GM13976 (cell line): ENCODE measurements at regions not wholly inside any gene's neighbourhood (a gene's known extent, or its start where the extent isn't known, plus 50 kb on each side); places are given as distances from the start of the nearest gene placed in this dataset.

Source experiments
- DNase-seq: peaks from one replicate; pipeline ENCODE4 v3.0.0; 2012; ENCODE audit warnings: low spot score
- in situ Hi-C: fragments of 300-500 bp; cut with MboI; formaldehyde crosslinking; loops from one replicate; pipeline ENCODE4 v1.12.0; 2022; ENCODE audit warnings: low sequenced_read_pairs, mixed read lengths, inconsistent platforms; ENCODE audit not compliant: unreplicated experiment
- TF ChIP-seq, protein P1 (sequence below): IDR thresholded peaks from 2 replicates; pipeline ENCODE4 v1.5.1; 2012; ENCODE audit warnings: borderline replicate concordance, mild to moderate bottlenecking; ENCODE audit not compliant: insufficient read depth; ENCODE audit errors: extremely low read depth, missing control alignments, control extremely low read depth

DNA sequence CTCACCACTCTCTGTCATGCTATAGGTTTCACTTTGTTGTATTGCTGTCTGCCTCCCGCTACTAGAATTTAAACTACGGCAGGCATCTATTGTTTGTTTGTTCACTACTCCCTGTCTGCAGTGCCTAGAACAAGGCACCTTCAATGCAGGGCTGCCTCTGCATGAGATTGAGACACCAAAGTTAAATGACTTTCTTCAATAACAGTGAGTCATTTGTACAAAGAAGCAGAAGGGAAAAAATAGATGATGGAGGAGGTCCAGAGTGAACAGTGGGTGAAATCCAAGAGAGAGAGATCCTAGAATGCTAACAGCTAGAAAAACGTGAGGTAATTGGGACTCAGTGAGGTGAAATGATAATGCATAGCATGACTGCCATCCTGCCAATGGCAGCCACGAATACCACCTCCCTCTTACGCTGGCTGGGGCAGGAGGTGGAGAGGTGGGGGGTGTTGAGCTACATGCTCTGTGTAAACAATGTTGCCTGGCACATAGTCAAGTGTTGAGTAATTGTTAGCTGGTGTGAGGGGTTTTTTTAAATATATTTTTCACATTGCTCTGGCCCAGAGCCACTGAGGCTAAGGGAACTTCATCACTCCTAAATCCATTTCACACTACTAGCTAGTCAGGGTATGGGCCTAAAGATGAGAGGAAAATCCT lies 367.6 kb downstream of the RPS29 start:
- DNase-seq, result no peak
- TF ChIP-seq, protein P1, sequence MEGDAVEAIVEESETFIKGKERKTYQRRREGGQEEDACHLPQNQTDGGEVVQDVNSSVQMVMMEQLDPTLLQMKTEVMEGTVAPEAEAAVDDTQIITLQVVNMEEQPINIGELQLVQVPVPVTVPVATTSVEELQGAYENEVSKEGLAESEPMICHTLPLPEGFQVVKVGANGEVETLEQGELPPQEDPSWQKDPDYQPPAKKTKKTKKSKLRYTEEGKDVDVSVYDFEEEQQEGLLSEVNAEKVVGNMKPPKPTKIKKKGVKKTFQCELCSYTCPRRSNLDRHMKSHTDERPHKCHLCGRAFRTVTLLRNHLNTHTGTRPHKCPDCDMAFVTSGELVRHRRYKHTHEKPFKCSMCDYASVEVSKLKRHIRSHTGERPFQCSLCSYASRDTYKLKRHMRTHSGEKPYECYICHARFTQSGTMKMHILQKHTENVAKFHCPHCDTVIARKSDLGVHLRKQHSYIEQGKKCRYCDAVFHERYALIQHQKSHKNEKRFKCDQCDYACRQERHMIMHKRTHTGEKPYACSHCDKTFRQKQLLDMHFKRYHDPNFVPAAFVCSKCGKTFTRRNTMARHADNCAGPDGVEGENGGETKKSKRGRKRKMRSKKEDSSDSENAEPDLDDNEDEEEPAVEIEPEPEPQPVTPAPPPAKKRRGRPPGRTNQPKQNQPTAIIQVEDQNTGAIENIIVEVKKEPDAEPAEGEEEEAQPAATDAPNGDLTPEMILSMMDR, result no peak
- in situ Hi-C loops, result no loop called here

DNA sequence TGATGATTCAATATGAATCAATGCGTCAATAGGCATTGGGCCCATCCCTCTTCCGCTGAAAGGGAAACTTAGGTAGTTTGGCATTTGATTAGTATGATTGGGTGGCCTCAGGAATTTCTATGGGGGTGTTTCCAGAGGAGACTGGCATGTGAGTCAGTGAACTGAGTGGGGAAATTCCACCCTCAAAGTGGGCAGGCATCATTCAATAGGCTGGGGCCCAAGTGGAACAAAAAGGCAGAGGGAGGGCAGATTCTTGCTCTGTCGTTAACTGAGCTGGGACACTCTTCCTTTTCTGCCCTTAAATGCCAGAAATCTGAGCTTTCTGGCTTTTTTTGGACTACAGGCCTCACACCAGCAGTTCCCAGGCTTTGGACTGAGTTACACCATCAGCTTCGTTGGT lies 373.5 kb downstream of the RPS29 start:
- TF ChIP-seq, protein P1, result no peak
- no peak for DNase-seq
- in situ Hi-C loops, result no loop called here

DNA sequence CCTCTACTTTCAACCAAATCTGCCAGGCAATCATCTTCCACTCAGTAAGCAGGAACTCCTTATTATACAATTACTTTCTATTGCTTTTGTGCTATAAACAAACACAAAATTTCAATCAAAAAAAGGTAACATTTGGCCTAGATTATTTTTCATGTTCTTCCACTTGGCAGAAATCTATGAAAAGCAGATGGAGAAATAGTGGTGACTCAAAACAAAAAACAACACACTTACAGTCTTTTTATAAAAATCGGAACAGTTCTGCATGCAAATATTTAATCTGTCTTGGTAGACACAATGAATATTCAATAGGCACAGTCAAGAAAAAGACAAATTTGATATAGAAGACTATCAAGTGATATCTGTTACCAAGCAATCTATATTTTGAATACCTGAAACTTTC lies 376.8 kb downstream of the RPS29 start:
- TF ChIP-seq, protein P1, result no peak
- in situ Hi-C loops, result no loop called here
- no peak for DNase-seq

DNA sequence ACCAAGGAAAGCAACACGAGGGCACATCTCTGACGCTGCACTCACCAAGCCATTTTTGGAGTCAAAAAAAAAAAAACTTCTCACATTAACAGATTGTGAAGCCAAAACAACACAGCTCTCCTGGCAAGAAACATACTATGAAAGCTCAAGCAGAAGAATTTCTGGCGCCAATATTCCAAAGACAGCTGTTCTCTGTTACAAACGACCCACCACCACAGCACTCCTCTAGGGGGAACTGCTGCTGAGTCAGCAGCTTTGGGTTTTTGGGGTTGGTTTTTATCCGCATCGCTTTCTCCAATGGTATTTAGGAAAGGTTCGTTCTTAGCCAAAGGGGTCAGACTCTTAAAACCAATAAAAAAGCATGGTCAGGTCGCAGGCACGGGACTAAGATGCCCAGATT lies 379.4 kb downstream of the RPS29 start:
- TF ChIP-seq, protein P1, result no peak
- no peak for DNase-seq
- in situ Hi-C loops, result no loop called here

DNA sequence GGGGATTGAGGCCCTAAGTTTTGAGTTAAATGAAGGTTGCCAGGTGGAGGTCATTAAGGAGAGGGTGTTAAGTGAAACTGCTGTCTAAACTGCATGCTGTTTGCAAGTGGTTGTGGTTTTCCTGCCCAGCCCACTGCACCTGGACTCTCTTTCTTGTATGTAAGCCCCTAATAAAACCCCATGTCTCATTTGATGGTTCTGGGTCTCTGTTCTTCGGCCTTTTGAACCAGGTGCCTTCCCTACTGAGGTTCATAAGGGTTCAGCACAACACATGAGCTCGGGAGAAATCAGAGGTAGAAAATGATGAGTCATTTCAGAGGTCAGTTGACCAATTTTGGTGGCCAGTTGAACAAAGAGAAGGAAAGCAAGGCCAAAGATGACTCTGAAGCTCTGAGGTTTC lies 382.5 kb downstream of the RPS29 start:
- TF ChIP-seq, protein P1, result no peak
- DNase-seq, result no peak
- in situ Hi-C loops, result no loop called here

DNA sequence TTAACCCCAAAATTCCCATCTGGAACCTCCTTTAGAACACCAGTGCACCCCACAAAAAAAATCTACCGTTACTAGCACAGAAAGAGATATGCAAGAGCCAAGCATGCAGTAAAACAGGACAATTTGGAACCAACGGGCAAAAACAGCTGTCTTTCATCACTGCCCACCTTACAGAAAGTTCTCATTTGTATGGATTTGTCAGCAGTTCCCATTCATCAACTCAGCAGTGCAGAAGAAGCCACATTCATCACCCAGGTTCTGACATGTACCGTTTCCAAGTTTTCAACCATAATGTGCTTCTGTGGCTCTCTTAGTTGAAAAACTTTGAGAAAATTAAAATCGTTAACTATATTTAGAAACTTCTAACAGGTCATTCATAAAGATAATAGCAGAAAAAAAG lies 387.0 kb downstream of the RPS29 start:
- TF ChIP-seq, protein P1, result no peak
- in situ Hi-C loops, result no loop called here
- no peak for DNase-seq
